ENCODE measurements at regions not wholly inside any gene's neighbourhood (a gene's known extent, or its start where the extent isn't known, plus 50 kb on each side); places are given as distances from the start of the nearest gene placed in this dataset.

DNA sequence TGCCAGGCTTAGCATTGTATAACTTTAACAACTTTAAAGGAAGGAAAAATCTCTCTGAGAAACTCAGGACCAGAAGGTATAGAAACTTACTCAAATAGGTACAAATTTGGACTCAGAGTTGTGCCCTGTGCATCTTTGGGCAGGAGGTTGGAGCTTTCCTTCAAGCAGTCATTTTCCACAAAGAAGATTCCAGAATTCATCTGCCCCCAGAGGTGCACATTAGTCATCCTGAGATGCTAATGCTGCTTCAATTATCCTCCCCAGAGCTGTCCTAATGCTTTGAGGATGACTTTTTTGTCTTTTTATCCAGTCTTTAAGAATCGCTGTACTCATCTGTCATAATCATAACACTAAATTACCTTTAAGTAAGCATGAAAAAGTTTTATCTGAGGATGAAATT is 243.0 kb upstream of the WWC1 start:
- Mint-ChIP-seq H3K4me1 (no peaks in the 10 kb centered on the region), H3K4me3 (no peak overlapping the region), H3K36me3 (no peaks in the 10 kb centered on the region), H3K9me3 (no peaks in the 10 kb centered on the region), H3K27ac (no peak overlapping the region), H3K27me3 (no peaks in the 10 kb centered on the region)

DNA sequence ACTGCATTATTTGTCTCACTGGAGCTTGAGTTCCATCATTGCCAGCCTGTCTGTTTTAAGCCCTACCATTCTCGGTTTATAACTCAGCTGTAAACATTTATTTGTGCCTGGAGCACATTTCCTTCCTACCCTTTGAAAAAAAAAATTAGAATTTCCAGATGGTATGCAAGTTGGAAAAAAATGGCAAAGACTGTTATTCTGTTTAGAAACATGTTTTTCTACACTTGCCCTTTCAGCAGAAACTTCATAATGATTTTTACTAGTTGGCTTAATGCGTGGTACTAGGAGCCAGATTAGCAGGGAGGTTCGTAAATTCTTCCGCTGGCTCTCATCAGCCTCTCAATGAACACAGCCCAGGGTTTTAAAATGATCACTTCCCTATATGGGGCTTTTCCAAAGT is 238.8 kb upstream of the WWC1 start:
- no peak overlapping the region for H3K4me3 Mint-ChIP-seq
- no peaks in the 10 kb centered on the region for H3K9me3 Mint-ChIP-seq
- no peaks in the 10 kb centered on the region for H3K4me1 Mint-ChIP-seq
- H3K36me3 Mint-ChIP-seq: no peaks in the 10 kb centered on the region
- no peaks in the 10 kb centered on the region for H3K27me3 Mint-ChIP-seq
- no peak overlapping the region for H3K27ac Mint-ChIP-seq

- Mint-ChIP-seq H3K36me3 (no peaks in the 10 kb centered on the region), H3K4me3 (no peak overlapping the region), H3K4me1 (no peaks in the 10 kb centered on the region), H3K9me3 (no peaks in the 10 kb centered on the region), H3K27ac (no peak overlapping the region), H3K27me3 (no peaks in the 10 kb centered on the region)
Observed at GRCh38 chr5:168054091-168054490, 237.4 kb upstream of the WWC1 start.

- Mint-ChIP-seq H3K27me3 (no peaks in the 10 kb centered on the region), H3K36me3 (no peaks in the 10 kb centered on the region), H3K4me1 (no peaks in the 10 kb centered on the region), H3K27ac (no peak overlapping the region), H3K9me3 (no peaks in the 10 kb centered on the region), H3K4me3 (no peak overlapping the region)
Observed at GRCh38 chr5:168055141-168055683, 236.2 kb upstream of the WWC1 start.

GRCh38 chr5:168055961-168056360 is 235.5 kb upstream of the WWC1 start:
- no peak overlapping the region for H3K27ac Mint-ChIP-seq
- no peaks in the 10 kb centered on the region for H3K9me3 Mint-ChIP-seq
- no peaks in the 10 kb centered on the region for H3K27me3 Mint-ChIP-seq
- H3K4me3 Mint-ChIP-seq: no peak overlapping the region
- no peaks in the 10 kb centered on the region for H3K4me1 Mint-ChIP-seq
- H3K36me3 Mint-ChIP-seq: no peaks in the 10 kb centered on the region

DNA sequence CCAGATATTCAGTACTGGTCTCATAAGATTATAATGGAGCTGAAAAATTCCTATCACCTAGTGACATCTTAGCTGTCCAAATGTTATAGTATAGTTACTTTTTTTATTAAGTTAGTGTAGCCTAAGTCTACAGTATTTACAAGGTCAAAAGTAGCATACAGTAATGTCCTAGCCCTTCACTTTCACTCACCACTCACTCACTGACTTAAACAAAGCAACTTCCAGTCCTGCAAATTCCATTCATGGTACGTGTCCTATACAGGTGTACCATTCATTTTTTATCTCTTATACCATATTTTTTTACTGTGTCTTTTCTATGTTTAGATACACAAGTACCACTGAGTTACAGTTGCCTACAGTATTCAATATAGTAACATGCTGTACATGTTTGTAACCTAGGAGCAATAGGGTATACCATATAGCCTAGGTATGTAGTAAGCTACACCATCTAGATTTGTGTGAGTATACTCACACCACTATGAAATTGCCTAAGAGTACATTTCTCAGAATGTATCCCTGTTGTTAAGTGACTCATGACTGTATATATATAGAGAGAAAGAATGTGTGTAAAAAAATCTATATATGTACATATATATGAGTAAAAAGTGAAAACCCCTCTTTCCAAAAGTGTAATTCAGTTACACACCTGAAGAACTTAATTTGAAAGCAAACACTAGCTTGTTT is 234.8 kb upstream of the WWC1 start:
- Mint-ChIP-seq H3K27me3 (no peaks in the 10 kb centered on the region), H3K4me3 (no peak overlapping the region), H3K4me1 (no peaks in the 10 kb centered on the region), H3K36me3 (no peaks in the 10 kb centered on the region), H3K27ac (no peak overlapping the region), H3K9me3 (no peaks in the 10 kb centered on the region)

- H3K4me3 Mint-ChIP-seq: no peak overlapping the region
- no peak overlapping the region for H3K27ac Mint-ChIP-seq
- H3K9me3 Mint-ChIP-seq: no peaks in the 10 kb centered on the region
- H3K4me1 Mint-ChIP-seq: no peaks in the 10 kb centered on the region
- H3K36me3 Mint-ChIP-seq: no peaks in the 10 kb centered on the region
- H3K27me3 Mint-ChIP-seq: no peaks in the 10 kb centered on the region
Observed at GRCh38 chr5:168057905-168058304, 233.5 kb upstream of the WWC1 start.

DNA sequence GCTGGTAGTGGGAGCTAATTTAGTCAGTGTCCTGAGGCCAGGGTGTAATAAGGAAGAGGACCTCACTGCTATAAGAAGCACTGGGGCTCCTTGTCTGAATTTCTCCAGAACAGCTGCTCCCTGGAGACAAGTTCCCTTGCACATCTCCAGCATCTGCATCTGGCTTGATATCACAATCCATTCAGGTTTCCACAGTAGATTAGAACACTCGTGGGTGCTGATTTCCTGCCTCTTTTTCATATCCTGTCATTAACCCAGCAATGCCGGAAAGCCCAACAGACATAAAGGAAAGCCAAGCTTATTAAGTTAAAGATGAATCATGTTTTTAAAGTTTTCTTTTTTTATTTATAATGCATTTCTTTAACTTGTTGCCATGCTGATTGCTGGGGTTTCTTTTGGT is 232.3 kb upstream of the WWC1 start:
- H3K4me3 Mint-ChIP-seq: no peak overlapping the region
- no peaks in the 10 kb centered on the region for H3K4me1 Mint-ChIP-seq
- no peak overlapping the region for H3K27ac Mint-ChIP-seq
- no peaks in the 10 kb centered on the region for H3K36me3 Mint-ChIP-seq
- H3K9me3 Mint-ChIP-seq: no peaks in the 10 kb centered on the region
- H3K27me3 Mint-ChIP-seq: no peaks in the 10 kb centered on the region

DNA sequence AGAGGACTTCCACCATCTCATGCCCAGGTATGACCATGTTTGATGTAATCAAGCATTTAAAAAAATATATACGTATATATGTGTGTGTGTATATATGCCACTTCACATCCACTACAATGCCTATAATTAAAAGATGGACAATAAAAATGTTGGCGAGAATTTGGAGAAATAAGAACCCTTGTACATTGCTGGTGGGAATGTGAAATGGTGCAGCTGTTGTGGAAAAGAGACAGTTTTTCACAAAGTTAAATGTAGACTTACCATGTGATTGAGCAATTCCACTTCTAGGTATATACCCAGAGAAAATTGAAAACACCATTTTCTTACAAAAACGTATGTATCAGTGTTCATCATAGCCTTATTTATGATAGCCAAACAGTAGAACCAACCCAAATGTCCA is 229.2 kb upstream of the WWC1 start:
- Mint-ChIP-seq H3K27me3 (no peaks in the 10 kb centered on the region), H3K4me3 (no peak overlapping the region), H3K4me1 (no peaks in the 10 kb centered on the region), H3K9me3 (no peaks in the 10 kb centered on the region), H3K36me3 (no peaks in the 10 kb centered on the region), H3K27ac (no peak overlapping the region)

- Mint-ChIP-seq H3K27me3 (no peaks in the 10 kb centered on the region), H3K4me1 (no peaks in the 10 kb centered on the region), H3K27ac (no peak overlapping the region), H3K4me3 (no peak overlapping the region), H3K36me3 (no peaks in the 10 kb centered on the region), H3K9me3 (no peaks in the 10 kb centered on the region)
Observed at GRCh38 chr5:168064457-168064856, 227.0 kb upstream of the WWC1 start.

GRCh38 chr5:168064933-168065622 is 226.4 kb upstream of the WWC1 start:
- Mint-ChIP-seq H3K36me3 (no peaks in the 10 kb centered on the region), H3K9me3 (no peaks in the 10 kb centered on the region), H3K4me3 (no peak overlapping the region), H3K4me1 (no peaks in the 10 kb centered on the region), H3K27me3 (no peaks in the 10 kb centered on the region), H3K27ac (no peak overlapping the region)

- H3K36me3 Mint-ChIP-seq: no peaks in the 10 kb centered on the region
- H3K4me3 Mint-ChIP-seq: no peak overlapping the region
- H3K27me3 Mint-ChIP-seq: no peaks in the 10 kb centered on the region
- H3K4me1 Mint-ChIP-seq: no peaks in the 10 kb centered on the region
- H3K9me3 Mint-ChIP-seq: no peaks in the 10 kb centered on the region
- no peak overlapping the region for H3K27ac Mint-ChIP-seq
Observed at GRCh38 chr5:168066536-168067208, 224.8 kb upstream of the WWC1 start.

GRCh38 chr5:168070761-168071160 is 220.7 kb upstream of the WWC1 start:
- no peak overlapping the region for H3K27ac Mint-ChIP-seq
- H3K27me3 Mint-ChIP-seq: no peaks in the 10 kb centered on the region
- no peaks in the 10 kb centered on the region for H3K4me1 Mint-ChIP-seq
- H3K9me3 Mint-ChIP-seq: no peaks in the 10 kb centered on the region
- H3K4me3 Mint-ChIP-seq: no peak overlapping the region
- no peaks in the 10 kb centered on the region for H3K36me3 Mint-ChIP-seq

DNA sequence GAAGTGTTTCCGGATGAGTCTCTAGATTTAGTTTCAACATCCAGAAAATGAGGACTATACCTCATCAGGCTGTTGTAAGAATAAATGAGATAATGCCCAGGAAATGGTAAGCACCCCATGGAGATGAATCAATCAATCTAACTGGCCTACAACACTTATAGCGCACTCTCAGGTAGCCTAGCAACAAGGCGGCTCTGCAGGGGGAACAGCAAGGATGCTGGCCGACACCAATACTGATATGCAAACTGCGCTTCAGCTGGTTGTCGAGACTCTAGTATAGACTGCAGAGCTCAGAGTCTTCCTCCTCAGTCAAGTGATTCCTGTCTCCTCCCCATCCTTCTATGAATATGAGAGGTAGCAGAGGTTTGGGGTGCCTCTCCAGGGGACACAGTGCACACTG is 218.8 kb upstream of the WWC1 start:
- H3K36me3 Mint-ChIP-seq: no peaks in the 10 kb centered on the region
- no peaks in the 10 kb centered on the region for H3K4me1 Mint-ChIP-seq
- no peak overlapping the region for H3K27ac Mint-ChIP-seq
- no peaks in the 10 kb centered on the region for H3K9me3 Mint-ChIP-seq
- H3K27me3 Mint-ChIP-seq: no peaks in the 10 kb centered on the region
- no peak overlapping the region for H3K4me3 Mint-ChIP-seq

GRCh38 chr5:168073311-168073710 is 218.1 kb upstream of the WWC1 start:
- H3K4me3 Mint-ChIP-seq: no peak overlapping the region
- no peaks in the 10 kb centered on the region for H3K36me3 Mint-ChIP-seq
- no peak overlapping the region for H3K27ac Mint-ChIP-seq
- H3K4me1 Mint-ChIP-seq: no peaks in the 10 kb centered on the region
- H3K27me3 Mint-ChIP-seq: no peaks in the 10 kb centered on the region
- no peaks in the 10 kb centered on the region for H3K9me3 Mint-ChIP-seq
